Epithelial cell of proximal tubule (primary cell): ENCODE measurements at regions not wholly inside any gene's neighbourhood (a gene's known extent, or its start where the extent isn't known, plus 50 kb on each side); places are given as distances from the start of the nearest gene placed in this dataset.
A peak's percentile ranks its signal among the peaks of the same experiment; 100 is the strongest.
"Not testable (repeated sequence)": the region's sequence is repeated elsewhere in the genome, so short reads cannot be mapped to it uniquely, and the experiment has no call there.

ENCODE experiments used
- DNase-seq: peaks from one replicate; pipeline ENCODE4 v3.0.0-alpha.2; 2011; ENCODE audit warnings: low read depth
- H3K4me3 ChIP-seq: 2 replicates; pipeline ENCODE4 v1.5.1; 2011; ENCODE audit warnings: low read depth, mild to moderate bottlenecking, low read length
- TF ChIP-seq, protein P1 (sequence below): conservative IDR thresholded peaks from 2 replicates; pipeline ENCODE4 v1.5.1; 2012; ENCODE audit warnings: low read depth, mild to moderate bottlenecking, low read length

GRCh38 chr10:80829562-80829961, 291.9 kb downstream of the SH2D4B start:
- TF ChIP-seq, protein P1, sequence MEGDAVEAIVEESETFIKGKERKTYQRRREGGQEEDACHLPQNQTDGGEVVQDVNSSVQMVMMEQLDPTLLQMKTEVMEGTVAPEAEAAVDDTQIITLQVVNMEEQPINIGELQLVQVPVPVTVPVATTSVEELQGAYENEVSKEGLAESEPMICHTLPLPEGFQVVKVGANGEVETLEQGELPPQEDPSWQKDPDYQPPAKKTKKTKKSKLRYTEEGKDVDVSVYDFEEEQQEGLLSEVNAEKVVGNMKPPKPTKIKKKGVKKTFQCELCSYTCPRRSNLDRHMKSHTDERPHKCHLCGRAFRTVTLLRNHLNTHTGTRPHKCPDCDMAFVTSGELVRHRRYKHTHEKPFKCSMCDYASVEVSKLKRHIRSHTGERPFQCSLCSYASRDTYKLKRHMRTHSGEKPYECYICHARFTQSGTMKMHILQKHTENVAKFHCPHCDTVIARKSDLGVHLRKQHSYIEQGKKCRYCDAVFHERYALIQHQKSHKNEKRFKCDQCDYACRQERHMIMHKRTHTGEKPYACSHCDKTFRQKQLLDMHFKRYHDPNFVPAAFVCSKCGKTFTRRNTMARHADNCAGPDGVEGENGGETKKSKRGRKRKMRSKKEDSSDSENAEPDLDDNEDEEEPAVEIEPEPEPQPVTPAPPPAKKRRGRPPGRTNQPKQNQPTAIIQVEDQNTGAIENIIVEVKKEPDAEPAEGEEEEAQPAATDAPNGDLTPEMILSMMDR: no peak
- no peak overlapping the region for H3K4me3 ChIP-seq
- DNase-seq: no peak

- H3K4me3 ChIP-seq, DNase-seq: not testable (repeated sequence)
Observed at GRCh38 chr10:80832693-80833092, 295.0 kb downstream of the SH2D4B start.

DNA sequence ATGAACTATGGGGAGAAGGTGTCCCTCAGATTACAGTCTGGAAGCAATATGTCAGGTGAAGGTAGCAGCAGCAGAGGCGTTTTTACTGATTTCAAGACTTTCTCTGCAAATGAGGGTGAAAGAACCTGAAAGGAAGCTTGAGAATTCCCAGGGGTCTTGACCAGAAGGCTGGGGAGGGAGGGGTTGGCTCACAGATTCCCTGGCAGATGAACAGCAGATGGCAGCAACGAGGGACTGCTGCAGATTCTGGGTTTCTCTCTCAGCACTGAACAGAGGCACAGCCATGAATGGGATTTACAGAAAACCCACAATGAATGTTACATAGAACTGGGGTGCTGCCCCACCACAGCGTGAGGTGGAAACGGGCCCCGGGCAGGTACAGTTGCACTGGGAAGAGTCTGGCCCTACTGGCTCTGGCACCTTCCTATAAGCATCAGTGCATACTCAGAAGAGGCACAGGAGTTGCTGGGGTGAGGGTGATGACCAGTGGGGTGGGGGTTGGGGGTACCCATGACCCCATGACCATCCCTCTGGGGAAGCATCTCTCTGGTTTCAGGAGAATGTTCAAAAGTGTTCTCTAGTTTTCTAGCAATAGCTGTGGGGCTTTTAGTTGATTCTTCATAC, 317.8 kb downstream of the SH2D4B start:
- DNase-seq: no peak
- TF ChIP-seq, protein P1: peak; percentile 66
- no peak overlapping the region for H3K4me3 ChIP-seq

GRCh38 chr10:80856186-80856585, 318.5 kb downstream of the SH2D4B start:
- TF ChIP-seq, protein P1: no peak
- DNase-seq: no peak
- no peak overlapping the region for H3K4me3 ChIP-seq

DNA sequence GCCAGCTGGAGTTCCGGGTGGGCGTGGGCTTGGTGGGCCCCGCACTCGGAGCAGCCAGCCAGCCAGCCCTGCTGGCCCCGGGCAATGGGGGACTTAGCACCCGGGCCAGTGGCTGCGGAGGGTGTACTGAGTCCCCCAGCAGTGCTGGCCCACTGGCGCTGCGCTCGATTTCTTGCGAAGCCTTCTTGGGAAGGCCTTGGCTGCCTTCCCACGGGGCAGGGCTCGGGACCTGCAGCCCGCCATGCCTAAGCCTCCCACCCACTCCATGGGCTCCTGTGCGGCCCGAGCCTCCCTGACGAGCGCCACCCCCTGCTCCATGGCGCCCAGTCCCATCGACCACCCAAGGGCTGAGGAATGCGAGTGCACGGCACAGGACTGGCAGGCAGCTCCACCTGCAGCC, 321.6 kb downstream of the SH2D4B start:
- not testable (repeated sequence) for H3K4me3 ChIP-seq, DNase-seq

DNA sequence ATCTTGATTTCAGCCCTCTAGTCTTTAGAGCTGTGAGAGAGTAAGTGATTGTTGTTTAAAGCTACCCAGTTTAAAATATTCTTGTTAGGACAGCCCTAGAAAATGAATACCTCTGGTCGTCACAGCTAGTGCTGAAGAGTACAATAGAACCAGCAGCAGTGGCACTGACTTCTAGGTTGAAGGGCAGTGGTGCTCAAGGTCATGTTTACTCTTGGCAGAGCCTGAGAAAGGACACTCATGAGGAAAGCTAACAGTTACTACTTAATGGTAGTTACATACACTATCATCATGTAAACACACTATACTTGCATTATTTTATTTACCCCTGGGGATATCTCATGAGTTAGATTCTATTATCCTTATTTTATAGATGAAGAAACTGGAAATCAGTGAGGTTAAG, 323.0 kb downstream of the SH2D4B start:
- no peak overlapping the region for H3K4me3 ChIP-seq
- TF ChIP-seq, protein P1: no peak
- no peak for DNase-seq

GRCh38 chr10:80861882-80862281, 324.2 kb downstream of the SH2D4B start:
- no peak for DNase-seq
- TF ChIP-seq, protein P1: no peak
- no peak overlapping the region for H3K4me3 ChIP-seq

DNA sequence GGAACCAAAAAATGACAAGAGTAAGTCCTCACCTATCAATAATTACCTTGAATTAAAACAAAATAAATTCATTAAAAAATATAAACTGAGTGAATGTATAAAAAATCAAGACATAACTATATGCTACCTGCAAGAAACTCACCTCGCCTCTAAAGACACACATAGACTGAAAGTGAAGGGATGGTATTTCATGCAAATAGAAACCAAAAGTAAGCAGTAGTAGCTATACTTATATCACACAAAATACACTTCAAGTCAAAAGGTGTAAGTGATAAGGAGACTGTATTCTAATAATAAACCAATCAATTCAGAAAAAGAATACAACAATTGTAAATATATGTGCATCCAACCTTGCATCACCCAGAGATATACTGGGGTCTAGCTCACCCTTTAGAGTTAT, 332.6 kb downstream of the SH2D4B start:
- no peak overlapping the region for H3K4me3 ChIP-seq
- DNase-seq: no peak
- TF ChIP-seq, protein P1: no peak
